Vagina (tissue), 2 donors: ENCODE measurements at regions not wholly inside any gene's neighbourhood (a gene's known extent, or its start where the extent isn't known, plus 50 kb on each side); places are given as distances from the start of the nearest gene placed in this dataset.

Source experiments
- DNase-seq, 2 donors: peaks; one replicate each; pipeline ENCODE4 v3.0.0-alpha.2; 2017; ENCODE audit errors: extremely low spot score in 2 of 2
- H3K27ac ChIP-seq: fragments of 200-600 bp; sonication (generic); one replicate; pipeline ENCODE4 v1.5.1; 2019
- H3K27me3 ChIP-seq: fragments of 200-600 bp; sonication (generic); one replicate; pipeline ENCODE4 v1.5.1; 2019
- H3K36me3 ChIP-seq, 2 donors: fragments of 200-600 bp; sonication (generic); one replicate each; pipeline ENCODE4 v1.5.1; 2017 to 2019
- H3K4me1 ChIP-seq: fragments of 200-600 bp; sonication (generic); one replicate; pipeline ENCODE4 v1.5.1; 2019
- H3K4me3 ChIP-seq, 2 donors: fragments of 200-600 bp; sonication (generic); 1 replicate in 1 of 2; 2 replicates in 1 of 2; pipeline ENCODE4 v1.5.1; 2016 to 2019
- H3K9me3 ChIP-seq: fragments of 200-600 bp; sonication (generic); one replicate; pipeline ENCODE4 v1.5.1; 2019
- POLR2A ChIP-seq, 2 donors: fragments of 450-650 bp; IDR thresholded peaks; one replicate each; pipeline ENCODE4 v1.6.1; 2017; ENCODE audit warnings: antibody characterized with exemption in 2 of 2, mild to moderate bottlenecking in 2 of 2, moderate library complexity in 2 of 2
- POLR2AphosphoS5 ChIP-seq, 2 donors: sonication (generic); formaldehyde crosslinking; IDR thresholded peaks; one replicate each; pipeline ENCODE4 v1.9.0; 2017; ENCODE audit warnings: antibody characterized with exemption in 2 of 2, mild to moderate bottlenecking in 2 of 2, low read depth in 1 of 2; ENCODE audit not compliant: insufficient read depth in 1 of 2
- intact Hi-C: fragments of 100-400 bp; cut with DNase I; formaldehyde crosslinking; loops from one replicate; pipeline ENCODE4 v1.15.1; 2023
- TF ChIP-seq, protein P1 (sequence below), 3 experiments: fragments of 450-650 bp in 2 of 3; fragments of 200-600 bp in 1 of 3; sonication (generic) in 1 of 3; IDR thresholded peaks; one replicate each; pipeline ENCODE4 v1.5.1; 2017 to 2019; ENCODE audit warnings: antibody characterized with exemption in 3 of 3, mild to moderate bottlenecking in 2 of 3, moderate library complexity in 2 of 3

DNA sequence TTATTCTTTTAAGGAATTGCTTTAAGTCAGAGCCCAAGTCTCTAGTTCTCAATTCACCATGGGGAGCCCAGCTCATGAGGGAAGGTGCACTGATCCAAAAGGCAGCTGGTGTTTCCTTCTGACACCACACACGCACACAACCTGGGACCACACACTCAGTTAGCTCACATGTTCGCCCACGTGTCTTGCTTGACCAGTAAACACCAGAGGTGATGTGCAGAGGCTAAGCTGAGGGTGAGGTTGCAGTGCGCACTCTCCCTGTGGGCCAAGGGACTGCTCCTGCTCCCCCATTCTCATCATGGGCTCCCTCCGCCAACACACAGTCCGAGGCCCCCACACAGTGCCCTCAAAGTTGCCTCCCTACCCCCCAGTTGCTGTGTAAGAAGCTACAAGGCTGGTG, 70.8 kb upstream of the BZW1 start:
- H3K4me3 ChIP-seq, result no peak overlapping the region
- H3K9me3 ChIP-seq, result no peaks in the 10 kb centered on the region
- TF ChIP-seq, protein P1, sequence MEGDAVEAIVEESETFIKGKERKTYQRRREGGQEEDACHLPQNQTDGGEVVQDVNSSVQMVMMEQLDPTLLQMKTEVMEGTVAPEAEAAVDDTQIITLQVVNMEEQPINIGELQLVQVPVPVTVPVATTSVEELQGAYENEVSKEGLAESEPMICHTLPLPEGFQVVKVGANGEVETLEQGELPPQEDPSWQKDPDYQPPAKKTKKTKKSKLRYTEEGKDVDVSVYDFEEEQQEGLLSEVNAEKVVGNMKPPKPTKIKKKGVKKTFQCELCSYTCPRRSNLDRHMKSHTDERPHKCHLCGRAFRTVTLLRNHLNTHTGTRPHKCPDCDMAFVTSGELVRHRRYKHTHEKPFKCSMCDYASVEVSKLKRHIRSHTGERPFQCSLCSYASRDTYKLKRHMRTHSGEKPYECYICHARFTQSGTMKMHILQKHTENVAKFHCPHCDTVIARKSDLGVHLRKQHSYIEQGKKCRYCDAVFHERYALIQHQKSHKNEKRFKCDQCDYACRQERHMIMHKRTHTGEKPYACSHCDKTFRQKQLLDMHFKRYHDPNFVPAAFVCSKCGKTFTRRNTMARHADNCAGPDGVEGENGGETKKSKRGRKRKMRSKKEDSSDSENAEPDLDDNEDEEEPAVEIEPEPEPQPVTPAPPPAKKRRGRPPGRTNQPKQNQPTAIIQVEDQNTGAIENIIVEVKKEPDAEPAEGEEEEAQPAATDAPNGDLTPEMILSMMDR (IDR thresholded peaks at IDR 0.05), result no peak
- TF ChIP-seq POLR2AphosphoS5 (IDR thresholded peaks at IDR 0.05; ENCODE audit: insufficient read depth in 1 of 2, low read depth in 1 of 2) (no peak), POLR2A (IDR thresholded peaks at IDR 0.05) (no peak)
- intact Hi-C loops, result no loop called here
- no peaks in the 10 kb centered on the region for H3K27me3 ChIP-seq
- no peak for DNase-seq
- H3K27ac ChIP-seq, result no peak overlapping the region
- H3K4me1 ChIP-seq, result peaks cover 23% of the 10 kb centered on the region
- H3K36me3 ChIP-seq, result no peaks in the 10 kb centered on the region

DNA sequence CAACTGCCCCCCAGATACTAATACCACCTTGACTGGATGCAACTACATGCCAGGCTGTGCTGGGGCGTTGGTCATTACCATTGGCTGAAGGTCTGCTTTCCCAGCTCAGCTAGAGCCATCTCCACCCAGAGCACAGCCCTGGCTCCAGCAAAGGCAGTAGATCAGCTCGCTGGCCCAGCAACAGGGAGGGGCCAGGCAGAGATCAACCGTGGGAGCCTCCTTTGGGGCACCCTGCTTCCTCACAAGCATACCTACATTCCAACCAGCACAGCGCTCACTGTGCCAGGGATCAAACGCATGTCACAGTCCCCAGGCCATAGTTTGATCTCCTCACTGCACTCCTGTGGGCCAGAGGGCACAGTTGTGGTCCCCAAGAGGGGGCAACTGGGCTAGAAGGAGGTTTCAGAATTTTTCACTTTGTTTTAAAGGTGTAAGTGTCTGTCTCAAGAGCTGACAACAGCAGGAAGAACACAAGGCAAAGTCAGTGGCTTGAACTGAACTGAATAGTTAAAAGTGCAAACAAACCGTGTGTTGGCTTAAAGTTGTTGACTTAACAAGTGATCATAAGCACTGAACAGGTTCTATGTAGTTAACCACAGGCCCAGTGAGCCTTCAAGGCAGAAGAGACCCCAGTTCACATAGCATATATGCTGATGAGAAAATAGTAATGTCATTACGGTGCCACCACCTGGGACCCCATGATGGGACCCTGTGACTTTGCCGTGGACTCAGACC, 70.1 kb upstream of the BZW1 start:
- Histone ChIP-seq H3K27ac (peak overlapping the region; percentile 21), H3K4me3 (no peak overlapping the region), H3K4me1 (peaks cover 23% of the 10 kb centered on the region), H3K27me3 (no peaks in the 10 kb centered on the region), H3K36me3 (no peaks in the 10 kb centered on the region), H3K9me3 (no peaks in the 10 kb centered on the region)
- intact Hi-C loops, result no loop called here
- no peak for DNase-seq
- TF ChIP-seq POLR2A (IDR thresholded peaks at IDR 0.05) (no peak), POLR2AphosphoS5 (IDR thresholded peaks at IDR 0.05; ENCODE audit: insufficient read depth in 1 of 2, low read depth in 1 of 2) (no peak)
- TF ChIP-seq, protein P1 (IDR thresholded peaks at IDR 0.05), result no peak

DNA sequence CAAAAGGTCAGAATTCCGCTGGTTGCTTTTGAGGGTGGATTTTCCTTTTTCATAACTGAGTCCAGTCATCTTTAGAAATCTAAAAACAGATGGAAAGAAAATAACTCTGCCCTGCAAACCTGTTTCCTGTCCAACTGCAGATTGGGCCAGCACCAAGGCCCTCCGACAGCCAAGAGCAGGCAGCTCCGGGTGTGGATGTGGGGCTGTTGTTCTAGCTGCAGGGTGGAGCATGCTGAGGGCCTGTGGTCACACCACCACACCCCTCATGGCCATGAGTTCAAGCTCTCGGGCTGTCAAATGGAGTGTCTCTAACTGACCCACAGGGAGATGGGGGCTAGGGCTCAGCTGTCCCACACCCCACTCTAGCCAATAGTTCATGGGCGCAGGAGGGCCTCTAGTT, 69.3 kb upstream of the BZW1 start:
- TF ChIP-seq, protein P1 (IDR thresholded peaks at IDR 0.05), result no peak
- TF ChIP-seq POLR2AphosphoS5 (IDR thresholded peaks at IDR 0.05; ENCODE audit: insufficient read depth in 1 of 2, low read depth in 1 of 2), result no peak
- no peak for TF ChIP-seq POLR2A (IDR thresholded peaks at IDR 0.05)
- Histone ChIP-seq H3K4me3 (no peak overlapping the region), H3K9me3 (no peaks in the 10 kb centered on the region), H3K4me1 (peaks cover 23% of the 10 kb centered on the region), H3K27me3 (no peaks in the 10 kb centered on the region), H3K36me3 (no peaks in the 10 kb centered on the region), H3K27ac (peak overlapping the region; percentile 21)
- DNase-seq, result no peak
- intact Hi-C loops, result no loop called here

DNA sequence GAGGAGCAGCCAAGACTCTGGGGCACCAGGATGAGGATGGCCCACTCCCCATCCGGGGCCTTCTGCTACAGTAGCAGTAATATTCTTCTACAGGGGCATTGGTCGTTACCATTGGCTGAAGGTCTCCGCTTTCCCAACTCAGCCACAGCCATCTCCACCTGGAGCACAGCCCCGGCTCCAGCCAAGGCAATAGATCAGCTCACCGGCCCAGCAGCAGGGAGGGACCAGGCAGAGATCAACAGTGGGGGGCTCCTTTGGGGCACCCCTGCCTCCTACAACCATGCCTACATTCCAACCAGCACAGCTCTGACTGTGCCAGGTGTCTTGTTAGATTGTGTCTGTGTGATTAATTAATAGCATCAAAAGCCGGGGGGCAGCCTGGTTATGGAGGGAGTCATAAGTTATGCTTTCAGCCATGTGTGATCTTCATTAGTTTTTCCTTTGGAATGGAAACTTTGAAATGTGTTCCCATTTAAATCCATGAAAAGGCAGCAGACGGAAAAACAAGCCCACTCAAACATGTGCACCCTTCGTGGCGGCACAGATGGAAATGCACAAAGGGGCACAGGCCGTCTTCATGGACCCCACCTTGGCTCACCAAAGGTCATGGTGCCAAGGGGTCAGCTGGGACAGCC, 68.6 kb upstream of the BZW1 start:
- no peaks in the 10 kb centered on the region for H3K36me3 ChIP-seq
- H3K27ac ChIP-seq, result no peak overlapping the region
- H3K27me3 ChIP-seq, result no peaks in the 10 kb centered on the region
- H3K4me1 ChIP-seq, result peaks cover 23% of the 10 kb centered on the region
- TF ChIP-seq POLR2A (IDR thresholded peaks at IDR 0.05), result no peak
- H3K9me3 ChIP-seq, result no peaks in the 10 kb centered on the region
- H3K4me3 ChIP-seq, result no peak overlapping the region
- no peak for DNase-seq
- intact Hi-C loops, result no loop called here

DNA sequence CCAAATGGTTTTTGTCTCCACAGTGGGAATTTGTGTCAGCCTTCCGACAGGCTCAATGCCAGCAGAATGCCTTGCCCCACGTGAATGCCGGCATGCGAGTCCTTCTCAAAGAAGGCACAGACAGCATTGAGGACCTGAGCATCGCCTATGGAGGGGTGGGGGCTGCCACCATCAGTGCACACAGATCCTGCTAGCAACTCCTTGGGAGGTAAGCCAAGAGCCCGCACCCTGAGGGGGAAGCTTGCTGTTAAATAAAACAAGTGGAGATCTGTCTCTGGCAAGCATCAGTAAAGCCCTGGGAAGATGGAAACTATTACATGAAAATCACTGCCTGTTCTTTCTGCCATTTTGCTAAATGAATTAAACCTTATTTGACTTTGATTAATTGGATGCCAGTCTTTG, 67.5 kb upstream of the BZW1 start:
- H3K27ac ChIP-seq, result no peak overlapping the region
- intact Hi-C loops, result no loop called here
- no peaks in the 10 kb centered on the region for H3K27me3 ChIP-seq
- H3K4me1 ChIP-seq, result peaks cover 23% of the 10 kb centered on the region
- no peaks in the 10 kb centered on the region for H3K36me3 ChIP-seq
- DNase-seq, result no peak
- no peaks in the 10 kb centered on the region for H3K9me3 ChIP-seq
- H3K4me3 ChIP-seq, result no peak overlapping the region
- TF ChIP-seq, protein P1 (IDR thresholded peaks at IDR 0.05), result no peak
- TF ChIP-seq POLR2AphosphoS5 (IDR thresholded peaks at IDR 0.05; ENCODE audit: insufficient read depth in 1 of 2, low read depth in 1 of 2), result no peak
- TF ChIP-seq POLR2A (IDR thresholded peaks at IDR 0.05), result no peak
